Neural cell (in vitro differentiated cells): ENCODE measurements at regions not wholly inside any gene's neighbourhood (a gene's known extent, or its start where the extent isn't known, plus 50 kb on each side); places are given as distances from the start of the nearest gene placed in this dataset.

Experiments
- H2AFZ ChIP-seq: fragments of 200-600, 300-800 bp; sonication (generic), shearing (Covaris generic); 2 replicates; pipeline ENCODE4 v1.6.0; 2014; ENCODE audit warnings: low read depth, mild to moderate bottlenecking, antibody characterized with exemption, low read length, moderate library complexity
- H3F3A ChIP-seq: fragments of 200-600 bp; shearing (Covaris generic); 2 replicates; pipeline ENCODE4 v1.6.1; 2016; ENCODE audit warnings: mild to moderate bottlenecking, moderate library complexity, mixed read lengths, antibody characterized with exemption, low read length; ENCODE audit not compliant: insufficient read depth, poor library complexity, severe bottlenecking
- H3K27ac ChIP-seq: fragments of 200-600, 300-800 bp; sonication (generic), shearing (Covaris generic); 2 replicates; pipeline ENCODE4 v1.5.1; 2014; ENCODE audit warnings: mild to moderate bottlenecking, low read length, moderate library complexity
- H3K27me3 ChIP-seq: fragments of 300-800, 200-600 bp; sonication (generic), shearing (Covaris generic); 2 replicates; pipeline ENCODE4 v1.6.0; 2014; ENCODE audit warnings: mild to moderate bottlenecking, low read depth, low read length, moderate library complexity; ENCODE audit not compliant: insufficient read depth
- H3K36me3 ChIP-seq: fragments of 300-800, 200-600 bp; sonication (generic), shearing (Covaris generic); 2 replicates; pipeline ENCODE4 v1.5.1; 2014; ENCODE audit warnings: mild to moderate bottlenecking, antibody characterized with exemption, low read length, moderate library complexity; ENCODE audit not compliant: insufficient read depth
- H3K4me2 ChIP-seq: fragments of 300-800, 200-600 bp; sonication (generic), shearing (Covaris generic); 2 replicates; pipeline ENCODE4 v1.6.0; 2014; ENCODE audit warnings: mild to moderate bottlenecking, low read length
- H3K4me3 ChIP-seq: fragments of 300-800, 200-600 bp; sonication (generic), shearing (Covaris generic); 2 replicates; pipeline ENCODE4 v1.5.1; 2014; ENCODE audit warnings: mild to moderate bottlenecking, low read length, moderate library complexity
- H3K79me2 ChIP-seq: fragments of 200-600 bp; shearing (Covaris generic); replicated peaks from 2 replicates; pipeline ENCODE4 v1.6.0; 2014; ENCODE audit warnings: mild to moderate bottlenecking, low read length, moderate library complexity; ENCODE audit not compliant: insufficient read depth
- H3K9ac ChIP-seq: fragments of 300-800, 200-600 bp; sonication (generic), shearing (Covaris generic); 2 replicates; pipeline ENCODE4 v1.6.1; 2016; ENCODE audit warnings: mild to moderate bottlenecking, low read length, mixed read lengths
- H3K9me2 ChIP-seq: fragments of 200-600 bp; shearing (Covaris generic); 2 replicates; pipeline ENCODE4 v1.6.1; 2016; ENCODE audit warnings: mild to moderate bottlenecking, low read length, mixed read lengths; ENCODE audit not compliant: insufficient read depth
- H3K9me3 ChIP-seq: fragments of 200-600, 300-800 bp; sonication (generic), shearing (Covaris generic); 2 replicates; pipeline ENCODE4 v1.6.1; 2016; ENCODE audit warnings: mild to moderate bottlenecking, mixed run types, low read length, moderate library complexity, mixed read lengths
- H4K20me1 ChIP-seq: fragments of 200-600 bp; shearing (Covaris generic); 2 replicates; pipeline ENCODE4 v1.6.1; 2016; ENCODE audit warnings: mild to moderate bottlenecking, mixed run types; ENCODE audit not compliant: insufficient read depth
- EP300 ChIP-seq: fragments of 450-650 bp; conservative IDR thresholded peaks from 2 replicates; pipeline ENCODE4 v1.6.1; 2014; ENCODE audit warnings: antibody characterized with exemption, mild to moderate bottlenecking, moderate library complexity; ENCODE audit not compliant: poor library complexity, severe bottlenecking
- EZH2 ChIP-seq: fragments of 200-600, 300-800 bp; shearing (Covaris generic), sonication (generic); IDR thresholded peaks from 2 replicates; pipeline ENCODE4 v1.6.1; 2014; ENCODE audit warnings: antibody characterized with exemption, low read length, borderline replicate concordance, mild to moderate bottlenecking; ENCODE audit not compliant: insufficient read depth, poor library complexity, severe bottlenecking
- MXI1 ChIP-seq: fragments of 450-650 bp; conservative IDR thresholded peaks from 2 replicates; pipeline ENCODE4 v1.6.1; 2014; ENCODE audit warnings: antibody characterized with exemption, mild to moderate bottlenecking; ENCODE audit not compliant: poor library complexity, severe bottlenecking
- POLR2AphosphoS5 ChIP-seq: IDR thresholded peaks from 2 replicates; pipeline ENCODE4 v1.6.1; 2012
- RAD21 ChIP-seq: fragments of 450-650 bp; conservative IDR thresholded peaks from 2 replicates; pipeline ENCODE4 v1.6.1; 2014; ENCODE audit warnings: antibody characterized with exemption, mild to moderate bottlenecking, moderate library complexity
- REST ChIP-seq: IDR thresholded peaks from 2 replicates; pipeline ENCODE4 v1.6.1; 2012; ENCODE audit warnings: borderline replicate concordance
- SMC3 ChIP-seq: fragments of 450-650 bp; conservative IDR thresholded peaks from 2 replicates; pipeline ENCODE4 v1.6.1; 2014; ENCODE audit warnings: antibody characterized with exemption, mild to moderate bottlenecking, moderate library complexity; ENCODE audit not compliant: poor library complexity
- TAF1 ChIP-seq: IDR thresholded peaks from 2 replicates; pipeline ENCODE4 v1.6.1; 2012; ENCODE audit warnings: low read depth
- TF ChIP-seq, protein P1 (sequence below): fragments of 450-650 bp; IDR thresholded peaks from 2 replicates; pipeline ENCODE4 v1.5.1; 2014; ENCODE audit warnings: antibody characterized with exemption, mild to moderate bottlenecking, moderate library complexity; ENCODE audit not compliant: poor library complexity, severe bottlenecking

DNA sequence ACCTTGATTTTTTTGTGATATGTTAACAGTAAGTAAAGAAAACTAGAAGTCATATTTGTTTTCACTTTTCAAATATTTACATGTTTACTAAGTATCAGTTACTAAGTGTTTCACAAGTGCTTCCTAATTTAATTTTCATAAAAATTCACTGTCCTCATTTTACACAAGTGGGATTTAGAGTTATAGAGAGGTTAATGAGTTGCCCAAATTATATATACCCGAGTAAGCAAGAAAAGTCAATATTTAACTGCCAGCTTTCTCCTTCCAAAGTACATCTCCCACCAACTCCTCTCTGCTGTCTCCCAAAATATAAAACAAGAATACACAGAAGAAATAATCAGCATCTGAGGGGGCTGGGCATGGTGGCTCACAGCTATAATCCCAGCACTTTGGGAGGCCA, 896.7 kb upstream of the ANO3 start:
- H2AFZ ChIP-seq: no peak overlapping the region
- H3K9me2 ChIP-seq: no peaks in the 10 kb centered on the region
- no peaks in the 10 kb centered on the region for H4K20me1 ChIP-seq
- no peaks in the 10 kb centered on the region for H3K36me3 ChIP-seq
- H3K27me3 ChIP-seq: no peaks in the 10 kb centered on the region
- no peaks in the 10 kb centered on the region for H3K79me2 ChIP-seq
- H3K4me3 ChIP-seq: no peak overlapping the region
- H3F3A ChIP-seq: no peaks in the 10 kb centered on the region
- H3K4me2 ChIP-seq: no peak overlapping the region
- H3K9ac ChIP-seq: no peak overlapping the region
- H3K27ac ChIP-seq: no peak overlapping the region
- TF ChIP-seq TAF1 (no peak), REST (no peak), SMC3 (no peak), EZH2 (no peak), MXI1 (no peak), POLR2AphosphoS5 (no peak), RAD21 (no peak), EP300 (no peak)
- TF ChIP-seq, protein P1, sequence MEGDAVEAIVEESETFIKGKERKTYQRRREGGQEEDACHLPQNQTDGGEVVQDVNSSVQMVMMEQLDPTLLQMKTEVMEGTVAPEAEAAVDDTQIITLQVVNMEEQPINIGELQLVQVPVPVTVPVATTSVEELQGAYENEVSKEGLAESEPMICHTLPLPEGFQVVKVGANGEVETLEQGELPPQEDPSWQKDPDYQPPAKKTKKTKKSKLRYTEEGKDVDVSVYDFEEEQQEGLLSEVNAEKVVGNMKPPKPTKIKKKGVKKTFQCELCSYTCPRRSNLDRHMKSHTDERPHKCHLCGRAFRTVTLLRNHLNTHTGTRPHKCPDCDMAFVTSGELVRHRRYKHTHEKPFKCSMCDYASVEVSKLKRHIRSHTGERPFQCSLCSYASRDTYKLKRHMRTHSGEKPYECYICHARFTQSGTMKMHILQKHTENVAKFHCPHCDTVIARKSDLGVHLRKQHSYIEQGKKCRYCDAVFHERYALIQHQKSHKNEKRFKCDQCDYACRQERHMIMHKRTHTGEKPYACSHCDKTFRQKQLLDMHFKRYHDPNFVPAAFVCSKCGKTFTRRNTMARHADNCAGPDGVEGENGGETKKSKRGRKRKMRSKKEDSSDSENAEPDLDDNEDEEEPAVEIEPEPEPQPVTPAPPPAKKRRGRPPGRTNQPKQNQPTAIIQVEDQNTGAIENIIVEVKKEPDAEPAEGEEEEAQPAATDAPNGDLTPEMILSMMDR: no peak
- no peaks in the 10 kb centered on the region for H3K9me3 ChIP-seq

GRCh38 chr11:25436326-25436725, 895.6 kb upstream of the ANO3 start:
- Histone ChIP-seq H3K9ac (no peak overlapping the region), H2AFZ (no peak overlapping the region), H3K79me2 (no peaks in the 10 kb centered on the region), H3K9me2 (no peaks in the 10 kb centered on the region), H3K4me3 (no peak overlapping the region), H3K4me2 (no peak overlapping the region), H3K9me3 (no peaks in the 10 kb centered on the region), H3K36me3 (no peaks in the 10 kb centered on the region), H4K20me1 (no peaks in the 10 kb centered on the region), H3K27me3 (no peaks in the 10 kb centered on the region), H3F3A (no peaks in the 10 kb centered on the region), H3K27ac (no peak overlapping the region)
- TF ChIP-seq SMC3 (no peak), RAD21 (no peak), EZH2 (no peak), POLR2AphosphoS5 (no peak), MXI1 (no peak), EP300 (no peak), TAF1 (no peak)
- TF ChIP-seq, protein P1: no peak
